SK-N-SH (cell line): ENCODE measurements at regions not wholly inside any gene's neighbourhood (a gene's known extent, or its start where the extent isn't known, plus 50 kb on each side); places are given as distances from the start of the nearest gene placed in this dataset.
"Not testable (repeated sequence)": the region's sequence is repeated elsewhere in the genome, so short reads cannot be mapped to it uniquely, and the experiment has no call there.

Source experiments
- CTCF ChIA-PET: fragments of 300-600, 350-600 bp; formaldehyde crosslinking; extraction: SDS; loops from one replicate; lab custom pipeline; 2021; lab: Yijun Ruan, JAX
- POLR2A ChIA-PET: fragments of 350-600 bp; sonication (Branson Sonifier 250); formaldehyde crosslinking; extraction: SDS; loops from one replicate; lab custom pipeline; 2020; ENCODE audit warnings: antibody characterized with exemption, inconsistent platforms; lab: Yijun Ruan, JAX
- DNase-seq: peaks from one replicate; pipeline ENCODE4 v3.0.0; 2012
- H2AFZ ChIP-seq: fragments of 200-600 bp; sonication (generic); 2 replicates; pipeline ENCODE4 v1.8.1; 2016; ENCODE audit warnings: antibody characterized with exemption, mild to moderate bottlenecking, low read depth
- H3F3A ChIP-seq: fragments of 200-600 bp; sonication (generic); replicated peaks from 2 replicates; pipeline ENCODE3; 2016; ENCODE audit warnings: antibody characterized with exemption, mild to moderate bottlenecking; ENCODE audit not compliant: insufficient read depth
- H3K27ac ChIP-seq, 2 experiments: fragments of 200-500 bp in 1 of 2; fragments of 200-600 bp in 1 of 2; sonication (Bioruptor generic) in 1 of 2; sonication (generic), shearing (Covaris generic) in 1 of 2; 2 replicates each; pipeline versions ENCODE4 v1.5.1 to v1.6.1; 2014 to 2016; ENCODE audit warnings: low read depth in 2 of 2, inconsistent platforms in 1 of 2, low read length in 1 of 2, mild to moderate bottlenecking in 1 of 2, mixed read lengths in 1 of 2
- H3K27me3 ChIP-seq: fragments of 200-600 bp; sonication (generic), shearing (Covaris generic); 2 replicates; pipeline ENCODE4 v1.6.1; 2016; ENCODE audit warnings: mixed run types; ENCODE audit not compliant: insufficient read depth
- H3K36me3 ChIP-seq, 2 experiments: fragments of 200-500 bp in 1 of 2; fragments of 200-600 bp in 1 of 2; sonication (Bioruptor generic) in 1 of 2; sonication (generic) in 1 of 2; replicated peaks in 1 of 2; 2 replicates each; pipeline versions ENCODE3 to v1.5.1; 2014 to 2016; ENCODE audit warnings: low read length in 1 of 2, mild to moderate bottlenecking in 1 of 2; ENCODE audit not compliant: insufficient read depth in 2 of 2, control insufficient read depth in 1 of 2
- H3K4me1 ChIP-seq, 2 experiments: fragments of 200-500 bp in 1 of 2; fragments of 200-600 bp in 1 of 2; sonication (Bioruptor generic) in 1 of 2; sonication (generic), shearing (Covaris generic) in 1 of 2; 2 replicates each; pipeline versions ENCODE4 v1.5.1 to v1.6.1; 2014 to 2016; ENCODE audit warnings: low read depth in 1 of 2, low read length in 1 of 2, mixed run types in 1 of 2; ENCODE audit not compliant: insufficient read depth in 2 of 2, control insufficient read depth in 1 of 2
- H3K4me2 ChIP-seq: fragments of 200-600 bp; sonication (generic), shearing (Covaris generic); 2 replicates; pipeline ENCODE4 v1.6.1; 2017; ENCODE audit warnings: mixed run types
- H3K4me3 ChIP-seq, 2 experiments: fragments of 200-500 bp in 1 of 2; fragments of 200-600 bp in 1 of 2; sonication (Bioruptor generic) in 1 of 2; sonication (generic), shearing (Covaris generic) in 1 of 2; 2 replicates each; pipeline versions ENCODE4 v1.5.1 to v1.8.1; 2014 to 2016; ENCODE audit warnings: low read depth in 2 of 2, inconsistent platforms in 1 of 2, low read length in 1 of 2, mild to moderate bottlenecking in 1 of 2, mixed read lengths in 1 of 2, moderate library complexity in 1 of 2
- H3K79me2 ChIP-seq: fragments of 200-600 bp; sonication (generic); 2 replicates; pipeline ENCODE4 v1.8.1; 2017; ENCODE audit warnings: mild to moderate bottlenecking; ENCODE audit not compliant: insufficient read depth
- H3K9ac ChIP-seq: fragments of 200-600 bp; sonication (generic); 2 replicates; pipeline ENCODE4 v1.6.1; 2017; ENCODE audit warnings: mixed run types
- H3K9me2 ChIP-seq: fragments of 200-600 bp; sonication (generic); 2 replicates; pipeline ENCODE4 v1.6.1; 2017; ENCODE audit warnings: mixed run types
- H3K9me3 ChIP-seq: fragments of 200-600 bp; sonication (generic); 2 replicates; pipeline ENCODE4 v1.6.1; 2017; ENCODE audit warnings: mixed run types, mild to moderate bottlenecking, moderate library complexity
- H4K20me1 ChIP-seq: fragments of 200-600 bp; sonication (generic); 2 replicates; pipeline ENCODE4 v1.6.1; 2017; ENCODE audit warnings: mild to moderate bottlenecking, mixed run types; ENCODE audit not compliant: insufficient read depth
- FOSL2 ChIP-seq: IDR thresholded peaks from 2 replicates; pipeline ENCODE4 v1.4.0; 2012; ENCODE audit warnings: low read depth, mild to moderate bottlenecking, moderate library complexity, borderline replicate concordance
- FOXM1 ChIP-seq: IDR thresholded peaks from 2 replicates; pipeline ENCODE4 v1.4.0; 2012; ENCODE audit warnings: low read depth, mild to moderate bottlenecking
- GABPA ChIP-seq: IDR thresholded peaks from 2 replicates; pipeline ENCODE4 v1.4.0; 2012; ENCODE audit warnings: low read depth, mild to moderate bottlenecking
- GATA2 ChIP-seq: sonication (generic); formaldehyde crosslinking; IDR thresholded peaks from 2 replicates; pipeline ENCODE4 v1.5.0; 2020; ENCODE audit warnings: mild to moderate bottlenecking, missing genetic modification reagents
- MXI1 ChIP-seq: IDR thresholded peaks from 2 replicates; pipeline ENCODE4 v1.6.1; 2012; ENCODE audit warnings: mild to moderate bottlenecking, low read depth, low read length, improper control_type of control experiment
- NFIC ChIP-seq: IDR thresholded peaks from 2 replicates; pipeline ENCODE4 v1.4.0; 2012; ENCODE audit warnings: borderline replicate concordance
- POLR2AphosphoS5 ChIP-seq: IDR thresholded peaks from 2 replicates; pipeline ENCODE4 v1.6.1; 2012; ENCODE audit warnings: low read depth, low read length
- RCOR1 ChIP-seq: fragments of 150-350 bp; IDR thresholded peaks from 2 replicates; pipeline ENCODE4 v1.6.1; 2017; ENCODE audit warnings: antibody characterized with exemption, low read length
- RXRA ChIP-seq: IDR thresholded peaks from 2 replicates; pipeline ENCODE4 v1.4.0; 2012; ENCODE audit warnings: low read depth, mild to moderate bottlenecking, borderline replicate concordance
- SIN3A ChIP-seq: IDR thresholded peaks from 2 replicates; pipeline ENCODE4 v1.6.1; 2012; ENCODE audit warnings: low read depth, mild to moderate bottlenecking, low read length, moderate library complexity, borderline replicate concordance
- SMC3 ChIP-seq: IDR thresholded peaks from 2 replicates; pipeline ENCODE4 v1.6.1; 2012; ENCODE audit warnings: low read depth, low read length, improper control_type of control experiment
- TAF1 ChIP-seq: IDR thresholded peaks from 2 replicates; pipeline ENCODE4 v1.6.1; 2012; ENCODE audit warnings: low read depth, mild to moderate bottlenecking, low read length, moderate library complexity, borderline replicate concordance
- YY1 ChIP-seq: IDR thresholded peaks from 2 replicates; pipeline ENCODE4 v1.4.0; 2012; ENCODE audit warnings: low read depth, mild to moderate bottlenecking
- WGBS: methylation state at CpG from one replicate; pipeline ENCODE4 v1.1.6; 2017; ENCODE audit warnings: low lambda C conversion rate; 5-methylcytosine and 5-hydroxymethylcytosine counted together
- TF ChIP-seq, protein P1 (sequence below): IDR thresholded peaks from 2 replicates; pipeline ENCODE4 v1.4.0; 2012; ENCODE audit warnings: low read depth
- TF ChIP-seq, protein P2 (sequence below): fragments of 150-350 bp; IDR thresholded peaks from 2 replicates; pipeline ENCODE4 v1.6.1; 2016; ENCODE audit warnings: mild to moderate bottlenecking, low read depth, low read length
- TF ChIP-seq, protein P3 (sequence below): IDR thresholded peaks from 2 replicates; pipeline ENCODE4 v1.4.0; 2012; ENCODE audit warnings: low read depth, borderline replicate concordance
- TF ChIP-seq, protein P4 (sequence below): IDR thresholded peaks from 2 replicates; pipeline ENCODE4; 2012
- TF ChIP-seq, protein P5 (sequence below): IDR thresholded peaks from 2 replicates; pipeline ENCODE4 v1.6.1; 2012; ENCODE audit warnings: mild to moderate bottlenecking, low read depth, low read length, moderate library complexity
- TF ChIP-seq, protein P6 (sequence below): fragments of 150-350 bp; IDR thresholded peaks from 2 replicates; pipeline ENCODE4 v1.6.1; 2017; ENCODE audit warnings: antibody characterized with exemption, low read length, low read depth, borderline replicate concordance

DNA sequence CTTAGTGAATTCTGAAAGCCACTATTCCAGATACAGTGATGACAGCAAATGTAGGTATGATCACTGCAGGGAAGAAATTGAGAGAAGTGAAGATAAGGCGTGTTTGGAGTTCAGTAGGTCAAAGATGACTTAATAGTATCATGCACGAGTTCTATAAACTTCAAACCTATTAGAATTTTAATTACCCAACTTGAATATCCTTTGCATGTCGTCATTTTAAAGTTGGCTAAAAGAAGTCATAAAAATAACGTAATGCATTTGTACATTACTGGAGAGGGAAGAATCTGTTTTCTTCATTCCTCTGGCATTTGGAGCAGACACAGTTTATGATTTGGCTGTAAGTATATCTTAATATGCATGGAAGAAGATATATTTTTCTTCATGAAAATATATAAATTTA is 68.6 kb upstream of the MXRA5 start:
- H3K4me2 ChIP-seq: no peak overlapping the region
- no peak for DNase-seq
- no peaks in the 10 kb centered on the region for H3K79me2 ChIP-seq
- no peaks in the 10 kb centered on the region for H3K36me3 ChIP-seq
- CTCF ChIA-PET: no interaction called here
- H3K27me3 ChIP-seq: no peaks in the 10 kb centered on the region
- no peaks in the 10 kb centered on the region for H4K20me1 ChIP-seq
- no peaks in the 10 kb centered on the region for H3K4me1 ChIP-seq
- no peaks in the 10 kb centered on the region for H3K9me3 ChIP-seq
- WGBS: 2% methylated on average over 4 of the region's 4 CpGs
- no peak overlapping the region for H3K9ac ChIP-seq
- POLR2A ChIA-PET: no interaction called here
- H3F3A ChIP-seq: no peaks in the 10 kb centered on the region
- H3K27ac ChIP-seq: no peak overlapping the region
- no peaks in the 10 kb centered on the region for H3K9me2 ChIP-seq
- H3K4me3 ChIP-seq: no peak overlapping the region
- H2AFZ ChIP-seq: no peak overlapping the region
- TF ChIP-seq, protein P1, sequence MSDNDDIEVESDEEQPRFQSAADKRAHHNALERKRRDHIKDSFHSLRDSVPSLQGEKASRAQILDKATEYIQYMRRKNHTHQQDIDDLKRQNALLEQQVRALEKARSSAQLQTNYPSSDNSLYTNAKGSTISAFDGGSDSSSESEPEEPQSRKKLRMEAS: no peak
- TF ChIP-seq, protein P2, sequence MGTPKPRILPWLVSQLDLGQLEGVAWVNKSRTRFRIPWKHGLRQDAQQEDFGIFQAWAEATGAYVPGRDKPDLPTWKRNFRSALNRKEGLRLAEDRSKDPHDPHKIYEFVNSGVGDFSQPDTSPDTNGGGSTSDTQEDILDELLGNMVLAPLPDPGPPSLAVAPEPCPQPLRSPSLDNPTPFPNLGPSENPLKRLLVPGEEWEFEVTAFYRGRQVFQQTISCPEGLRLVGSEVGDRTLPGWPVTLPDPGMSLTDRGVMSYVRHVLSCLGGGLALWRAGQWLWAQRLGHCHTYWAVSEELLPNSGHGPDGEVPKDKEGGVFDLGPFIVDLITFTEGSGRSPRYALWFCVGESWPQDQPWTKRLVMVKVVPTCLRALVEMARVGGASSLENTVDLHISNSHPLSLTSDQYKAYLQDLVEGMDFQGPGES: no peak
- TF ChIP-seq POLR2AphosphoS5 (no peak), RCOR1 (no peak), FOSL2 (no peak), MXI1 (no peak), RXRA (no peak), FOXM1 (no peak), GATA2 (CRISPR knock-in tag) (no peak), SMC3 (no peak), NFIC (no peak), YY1 (no peak), SIN3A (no peak), GABPA (no peak), TAF1 (no peak)
- TF ChIP-seq, protein P3, sequence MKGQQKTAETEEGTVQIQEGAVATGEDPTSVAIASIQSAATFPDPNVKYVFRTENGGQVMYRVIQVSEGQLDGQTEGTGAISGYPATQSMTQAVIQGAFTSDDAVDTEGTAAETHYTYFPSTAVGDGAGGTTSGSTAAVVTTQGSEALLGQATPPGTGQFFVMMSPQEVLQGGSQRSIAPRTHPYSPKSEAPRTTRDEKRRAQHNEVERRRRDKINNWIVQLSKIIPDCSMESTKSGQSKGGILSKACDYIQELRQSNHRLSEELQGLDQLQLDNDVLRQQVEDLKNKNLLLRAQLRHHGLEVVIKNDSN: no peak
- TF ChIP-seq, protein P4, sequence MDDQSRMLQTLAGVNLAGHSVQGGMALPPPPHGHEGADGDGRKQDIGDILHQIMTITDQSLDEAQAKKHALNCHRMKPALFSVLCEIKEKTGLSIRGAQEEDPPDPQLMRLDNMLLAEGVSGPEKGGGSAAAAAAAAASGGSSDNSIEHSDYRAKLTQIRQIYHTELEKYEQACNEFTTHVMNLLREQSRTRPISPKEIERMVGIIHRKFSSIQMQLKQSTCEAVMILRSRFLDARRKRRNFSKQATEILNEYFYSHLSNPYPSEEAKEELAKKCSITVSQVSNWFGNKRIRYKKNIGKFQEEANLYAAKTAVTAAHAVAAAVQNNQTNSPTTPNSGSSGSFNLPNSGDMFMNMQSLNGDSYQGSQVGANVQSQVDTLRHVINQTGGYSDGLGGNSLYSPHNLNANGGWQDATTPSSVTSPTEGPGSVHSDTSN: no peak
- TF ChIP-seq, protein P5, sequence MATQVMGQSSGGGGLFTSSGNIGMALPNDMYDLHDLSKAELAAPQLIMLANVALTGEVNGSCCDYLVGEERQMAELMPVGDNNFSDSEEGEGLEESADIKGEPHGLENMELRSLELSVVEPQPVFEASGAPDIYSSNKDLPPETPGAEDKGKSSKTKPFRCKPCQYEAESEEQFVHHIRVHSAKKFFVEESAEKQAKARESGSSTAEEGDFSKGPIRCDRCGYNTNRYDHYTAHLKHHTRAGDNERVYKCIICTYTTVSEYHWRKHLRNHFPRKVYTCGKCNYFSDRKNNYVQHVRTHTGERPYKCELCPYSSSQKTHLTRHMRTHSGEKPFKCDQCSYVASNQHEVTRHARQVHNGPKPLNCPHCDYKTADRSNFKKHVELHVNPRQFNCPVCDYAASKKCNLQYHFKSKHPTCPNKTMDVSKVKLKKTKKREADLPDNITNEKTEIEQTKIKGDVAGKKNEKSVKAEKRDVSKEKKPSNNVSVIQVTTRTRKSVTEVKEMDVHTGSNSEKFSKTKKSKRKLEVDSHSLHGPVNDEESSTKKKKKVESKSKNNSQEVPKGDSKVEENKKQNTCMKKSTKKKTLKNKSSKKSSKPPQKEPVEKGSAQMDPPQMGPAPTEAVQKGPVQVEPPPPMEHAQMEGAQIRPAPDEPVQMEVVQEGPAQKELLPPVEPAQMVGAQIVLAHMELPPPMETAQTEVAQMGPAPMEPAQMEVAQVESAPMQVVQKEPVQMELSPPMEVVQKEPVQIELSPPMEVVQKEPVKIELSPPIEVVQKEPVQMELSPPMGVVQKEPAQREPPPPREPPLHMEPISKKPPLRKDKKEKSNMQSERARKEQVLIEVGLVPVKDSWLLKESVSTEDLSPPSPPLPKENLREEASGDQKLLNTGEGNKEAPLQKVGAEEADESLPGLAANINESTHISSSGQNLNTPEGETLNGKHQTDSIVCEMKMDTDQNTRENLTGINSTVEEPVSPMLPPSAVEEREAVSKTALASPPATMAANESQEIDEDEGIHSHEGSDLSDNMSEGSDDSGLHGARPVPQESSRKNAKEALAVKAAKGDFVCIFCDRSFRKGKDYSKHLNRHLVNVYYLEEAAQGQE: no peak
- TF ChIP-seq, protein P6, sequence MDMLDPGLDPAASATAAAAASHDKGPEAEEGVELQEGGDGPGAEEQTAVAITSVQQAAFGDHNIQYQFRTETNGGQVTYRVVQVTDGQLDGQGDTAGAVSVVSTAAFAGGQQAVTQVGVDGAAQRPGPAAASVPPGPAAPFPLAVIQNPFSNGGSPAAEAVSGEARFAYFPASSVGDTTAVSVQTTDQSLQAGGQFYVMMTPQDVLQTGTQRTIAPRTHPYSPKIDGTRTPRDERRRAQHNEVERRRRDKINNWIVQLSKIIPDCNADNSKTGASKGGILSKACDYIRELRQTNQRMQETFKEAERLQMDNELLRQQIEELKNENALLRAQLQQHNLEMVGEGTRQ: no peak

DNA sequence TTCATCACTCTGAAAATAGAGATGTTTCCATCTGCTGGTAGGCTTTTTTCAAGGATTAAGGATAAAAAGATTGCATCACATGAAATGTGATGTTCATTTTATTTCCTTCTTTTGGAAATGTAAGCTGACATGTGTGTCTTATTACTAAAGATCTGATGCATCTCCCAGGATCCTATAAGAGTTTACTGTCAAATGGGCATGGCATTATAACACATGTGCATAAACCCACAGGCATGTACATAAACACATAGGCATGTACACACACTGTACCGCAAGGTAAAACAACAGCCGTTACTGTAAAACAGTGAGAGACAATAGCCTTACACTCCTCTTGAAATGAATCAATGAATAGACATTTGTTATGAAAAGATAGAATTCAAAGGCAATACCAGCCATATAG is 65.2 kb upstream of the MXRA5 start:
- CTCF ChIA-PET, H3K4me1 ChIP-seq: not testable (repeated sequence)

More for the DNA sequence above, 65.2 kb upstream of the MXRA5 start:
- POLR2A ChIA-PET, H3K4me3 ChIP-seq, H3K9me3 ChIP-seq, H3K36me3 ChIP-seq, H3K27ac ChIP-seq, H3K9me2 ChIP-seq, H3F3A ChIP-seq, H3K79me2 ChIP-seq, H2AFZ ChIP-seq, H3K27me3 ChIP-seq, H3K4me2 ChIP-seq, DNase-seq, H4K20me1 ChIP-seq, H3K9ac ChIP-seq: not testable (repeated sequence)
- WGBS: 86% methylated on average over 2 of the region's 2 CpGs
